IMR-90 (cell line): ENCODE measurements at regions not wholly inside any gene's neighbourhood (a gene's known extent, or its start where the extent isn't known, plus 50 kb on each side); places are given as distances from the start of the nearest gene placed in this dataset.

Source experiments
- ATAC-seq: fragments of 200-7000 bp; cut with Tn5 transposase; 2 replicates; pipeline ENCODE4 v1.9.1; 2020; ENCODE audit warnings: low read depth, mild to moderate bottlenecking, moderate library complexity
- BruUV-seq: library from RNA; stranded (reverse); fragments of 400-500 nt; replicated peaks from 2 replicates; lab custom pipeline; 2021; lab: Mats Ljungman, UMichigan
- CTCF ChIA-PET: fragments of 300-600 bp; formaldehyde crosslinking; extraction: SDS; loops from one replicate; lab custom pipeline; 2021; ENCODE audit warnings: antibody characterized with exemption; lab: Yijun Ruan, JAX
- POLR2A ChIA-PET: fragments of 300-600 bp; sonication (Branson Sonifier 250); formaldehyde crosslinking; loops from one replicate; lab custom pipeline; 2022; ENCODE audit warnings: antibody characterized with exemption; ENCODE audit not compliant: unreplicated experiment; lab: Charles Lee
- DNase-seq: peaks from one replicate; pipeline ENCODE4 v3.0.0; 2013
- H2AFZ ChIP-seq: replicated peaks from 2 replicates; pipeline ENCODE3; 2013; ENCODE audit warnings: low read length, mild to moderate bottlenecking; ENCODE audit not compliant: poor library complexity
- H2AK5ac ChIP-seq: 2 replicates; pipeline ENCODE4 v1.6.1; 2013; ENCODE audit warnings: low read depth, low read length, inconsistent platforms
- H2AK9ac ChIP-seq: replicated peaks from 2 replicates; pipeline ENCODE3; 2013; ENCODE audit warnings: mild to moderate bottlenecking, low read depth, low read length, moderate library complexity; ENCODE audit not compliant: poor library complexity
- H2BK120ac ChIP-seq: 2 replicates; pipeline ENCODE4 v1.6.1; 2013; ENCODE audit warnings: low read depth, low read length, inconsistent platforms
- H2BK15ac ChIP-seq: 3 replicates; pipeline ENCODE4 v1.6.1; 2013; ENCODE audit warnings: low read depth, low read length, inconsistent platforms
- H2BK20ac ChIP-seq: 2 replicates; pipeline ENCODE4 v1.6.1; 2013; ENCODE audit warnings: low read depth, mild to moderate bottlenecking, inconsistent platforms, low read length, moderate library complexity
- H2BK5ac ChIP-seq: 2 replicates; pipeline ENCODE4 v1.6.1; 2013; ENCODE audit warnings: mild to moderate bottlenecking, low read depth, low read length, inconsistent platforms; ENCODE audit not compliant: poor library complexity, severe bottlenecking
- H3K14ac ChIP-seq: replicated peaks from 2 replicates; pipeline ENCODE4 v1.6.1; 2013; ENCODE audit warnings: low read depth, low read length, inconsistent platforms
- H3K18ac ChIP-seq: 2 replicates; pipeline ENCODE4 v1.6.1; 2013; ENCODE audit warnings: low read depth, low read length, control low read depth
- H3K23ac ChIP-seq: 2 replicates; pipeline ENCODE4 v1.6.1; 2013; ENCODE audit warnings: low read depth, low read length, inconsistent platforms
- H3K27ac ChIP-seq: 2 replicates; pipeline ENCODE4 v1.5.1; 2013; ENCODE audit warnings: mild to moderate bottlenecking, control low read depth, low read length; ENCODE audit not compliant: insufficient read depth
- H3K27me3 ChIP-seq: 2 replicates; pipeline ENCODE4 v1.6.1; 2013; ENCODE audit warnings: low read length; ENCODE audit not compliant: control insufficient read depth, insufficient read depth
- H3K36me3 ChIP-seq: 2 replicates; pipeline ENCODE4 v1.6.1; 2013; ENCODE audit warnings: low read length, mixed read lengths; ENCODE audit not compliant: control insufficient read depth, insufficient read depth
- H3K4ac ChIP-seq: 2 replicates; pipeline ENCODE4 v1.6.1; 2013; ENCODE audit warnings: low read depth, low read length, inconsistent platforms
- H3K4me1 ChIP-seq: 2 replicates; pipeline ENCODE4 v1.6.1; 2013; ENCODE audit warnings: low read length, mixed read lengths; ENCODE audit not compliant: control insufficient read depth, insufficient read depth
- H3K4me2 ChIP-seq: 2 replicates; pipeline ENCODE4 v1.6.1; 2013; ENCODE audit warnings: low read depth, mild to moderate bottlenecking, control low read depth, low read length, moderate library complexity
- H3K4me3 ChIP-seq: 2 replicates; pipeline ENCODE4 v1.5.1; 2013; ENCODE audit warnings: low read depth, mild to moderate bottlenecking, control low read depth, low read length, moderate library complexity; ENCODE audit not compliant: insufficient read depth
- H3K56ac ChIP-seq: 2 replicates; pipeline ENCODE4 v1.6.1; 2013; ENCODE audit warnings: low read length, inconsistent platforms; ENCODE audit not compliant: insufficient read depth; ENCODE audit errors: extremely low read depth
- H3K79me1 ChIP-seq, 2 experiments: 2 replicates each; pipeline ENCODE4 v1.6.1; 2013; ENCODE audit warnings: low read length in 2 of 2, inconsistent platforms in 1 of 2, low read depth in 1 of 2
- H3K9ac ChIP-seq: 2 replicates; pipeline ENCODE4 v1.6.1; 2013; ENCODE audit warnings: low read depth, low read length, control low read depth
- H3K9me1 ChIP-seq: 2 replicates; pipeline ENCODE4 v1.6.1; 2013; ENCODE audit warnings: low read length, inconsistent platforms; ENCODE audit not compliant: insufficient read depth
- H3K9me3 ChIP-seq: 2 replicates; pipeline ENCODE4 v1.6.1; 2013; ENCODE audit warnings: low read length; ENCODE audit not compliant: control insufficient read depth, insufficient read depth
- H4K20me1 ChIP-seq: 2 replicates; pipeline ENCODE4 v1.6.1; 2013; ENCODE audit warnings: low read length, inconsistent platforms; ENCODE audit not compliant: insufficient read depth
- H4K5ac ChIP-seq: 2 replicates; pipeline ENCODE4 v1.6.1; 2013; ENCODE audit warnings: mild to moderate bottlenecking, low read depth, low read length, control low read depth
- H4K8ac ChIP-seq, 2 experiments: 2 replicates each; pipeline ENCODE4 v1.6.1; 2013; ENCODE audit warnings: low read depth in 2 of 2, low read length in 2 of 2, control low read depth in 1 of 2, inconsistent platforms in 1 of 2
- H4K91ac ChIP-seq: 2 replicates; pipeline ENCODE4 v1.6.1; 2013; ENCODE audit warnings: low read depth, low read length, inconsistent platforms; ENCODE audit not compliant: insufficient read depth
- BHLHE40 ChIP-seq: fragments of 150-350 bp; IDR thresholded peaks from 2 replicates; pipeline ENCODE4 v1.6.1; 2016; ENCODE audit warnings: mild to moderate bottlenecking, low read depth, low read length
- CEBPB ChIP-seq: IDR thresholded peaks from 2 replicates; pipeline ENCODE4 v1.6.1; 2012; ENCODE audit warnings: low read depth, low read length, improper control_type of control experiment
- CHD1 ChIP-seq: IDR thresholded peaks from 2 replicates; pipeline ENCODE4 v1.6.1; 2012; ENCODE audit warnings: low read depth, low read length, improper control_type of control experiment
- CTCF ChIP-seq: conservative IDR thresholded peaks from 2 replicates; pipeline ENCODE4 v1.5.1; 2012; ENCODE audit warnings: mild to moderate bottlenecking, low read depth, low read length, improper control_type of control experiment
- FOS ChIP-seq: fragments of 150-350 bp; IDR thresholded peaks from 2 replicates; pipeline ENCODE4 v1.6.1; 2016; ENCODE audit warnings: low read depth, low read length
- MAFK ChIP-seq: IDR thresholded peaks from 2 replicates; pipeline ENCODE4 v1.6.1; 2012; ENCODE audit warnings: low read depth, low read length, improper control_type of control experiment
- MAZ ChIP-seq: IDR thresholded peaks from 2 replicates; pipeline ENCODE4 v1.6.1; 2012; ENCODE audit warnings: low read depth, mild to moderate bottlenecking, low read length, improper control_type of control experiment, moderate library complexity, borderline replicate concordance
- MXI1 ChIP-seq: IDR thresholded peaks from 2 replicates; pipeline ENCODE4 v1.6.1; 2012; ENCODE audit warnings: low read depth, mild to moderate bottlenecking, low read length, moderate library complexity, borderline replicate concordance
- NFE2L2 ChIP-seq: fragments of 150-350 bp; IDR thresholded peaks from 2 replicates; pipeline ENCODE4 v1.6.1; 2016; ENCODE audit warnings: low read depth, mild to moderate bottlenecking, low read length
- POLR2A ChIP-seq: IDR thresholded peaks from 2 replicates; pipeline ENCODE4 v1.6.1; 2012; ENCODE audit warnings: mild to moderate bottlenecking, low read depth, low read length
- RAD21 ChIP-seq: IDR thresholded peaks from 2 replicates; pipeline ENCODE4 v1.6.1; 2012; ENCODE audit warnings: low read length, improper control_type of control experiment
- RCOR1 ChIP-seq: IDR thresholded peaks from 2 replicates; pipeline ENCODE4 v1.6.1; 2012; ENCODE audit warnings: mild to moderate bottlenecking, low read length, improper control_type of control experiment; ENCODE audit not compliant: insufficient replicate concordance
- RFX5 ChIP-seq: IDR thresholded peaks from 2 replicates; pipeline ENCODE4 v1.8.0; 2012; ENCODE audit warnings: low read depth, mild to moderate bottlenecking, low read length, moderate library complexity
- SMC3 ChIP-seq: fragments of 150-350 bp; IDR thresholded peaks from 2 replicates; pipeline ENCODE4 v1.6.1; 2016; ENCODE audit warnings: low read depth, mild to moderate bottlenecking, antibody characterized with exemption, low read length, moderate library complexity
- USF2 ChIP-seq: fragments of 150-350 bp; IDR thresholded peaks from 2 replicates; pipeline ENCODE4 v1.6.1; 2017; ENCODE audit warnings: mild to moderate bottlenecking, antibody characterized with exemption, low read length, low read depth
- WGBS, 2 experiments: methylation state at CpG; one replicate each; pipeline versions ENCODE4 v1.1.5 to v1.1.7; 2013; ENCODE audit warnings: missing lambda C conversion rate in 2 of 2; ENCODE audit not compliant: insufficient read length in 1 of 2; ENCODE audit errors: extremely low coverage in 2 of 2; 5-methylcytosine and 5-hydroxymethylcytosine counted together
- dilution Hi-C: fragments of 300-500 bp; cut with HindIII; formaldehyde crosslinking; loops from one replicate; pipeline ENCODE4 v1.14.3; 2018; ENCODE audit warnings: low sequenced_read_pairs; ENCODE audit not compliant: unreplicated experiment
- in situ Hi-C: fragments of 300-500 bp; cut with MboI; formaldehyde crosslinking; loops from 3 replicates; pipeline ENCODE4 v1.14.3; 2019; ENCODE audit warnings: low sequenced_read_pairs, inconsistent platforms, mixed read lengths
- intact Hi-C: fragments of 100-400 bp; cut with micrococcal nuclease; formaldehyde crosslinking; loops from 2 replicates; pipeline ENCODE4 v1.10.0; 2022
- TF ChIP-seq, protein P1 (sequence below): fragments of 150-350 bp; IDR thresholded peaks from 2 replicates; pipeline ENCODE4 v1.6.1; 2016; ENCODE audit warnings: low read depth, mild to moderate bottlenecking, low read length, moderate library complexity, borderline replicate concordance

GRCh38 chr6:77124604-77125003, 338.7 kb downstream of the HTR1B start:
- peak; percentile 51 for DNase-seq
- no peak overlapping the region for H2BK120ac ChIP-seq
- H2BK15ac ChIP-seq = no peak overlapping the region
- no peaks in the 10 kb centered on the region for H3K9me3 ChIP-seq
- no TSS peak for BruUV-seq
- no peak overlapping the region for H4K91ac ChIP-seq
- no peaks in the 10 kb centered on the region for H3K36me3 ChIP-seq
- H2BK5ac ChIP-seq = no peak overlapping the region
- H3K4me2 ChIP-seq = no peak overlapping the region
- H3K79me1 ChIP-seq = no peaks in the 10 kb centered on the region
- H3K9ac ChIP-seq = no peak overlapping the region
- WGBS, 2 experiments = no CpG with 5 or more reads among the region's 1 CpG
- no peak overlapping the region for H3K23ac ChIP-seq
- TF ChIP-seq CTCF (peak; percentile 32), POLR2A (no peak), RFX5 (no peak), RCOR1 (no peak), FOS (no peak), CEBPB (no peak), NFE2L2 (no peak), SMC3 (peak; percentile 29; the same call in 1 of the 2 replicates), MXI1 (no peak), USF2 (no peak), CHD1 (no peak), MAZ (no peak), MAFK (no peak), BHLHE40 (no peak), RAD21 (peak; percentile 39)
- TF ChIP-seq, protein P1, sequence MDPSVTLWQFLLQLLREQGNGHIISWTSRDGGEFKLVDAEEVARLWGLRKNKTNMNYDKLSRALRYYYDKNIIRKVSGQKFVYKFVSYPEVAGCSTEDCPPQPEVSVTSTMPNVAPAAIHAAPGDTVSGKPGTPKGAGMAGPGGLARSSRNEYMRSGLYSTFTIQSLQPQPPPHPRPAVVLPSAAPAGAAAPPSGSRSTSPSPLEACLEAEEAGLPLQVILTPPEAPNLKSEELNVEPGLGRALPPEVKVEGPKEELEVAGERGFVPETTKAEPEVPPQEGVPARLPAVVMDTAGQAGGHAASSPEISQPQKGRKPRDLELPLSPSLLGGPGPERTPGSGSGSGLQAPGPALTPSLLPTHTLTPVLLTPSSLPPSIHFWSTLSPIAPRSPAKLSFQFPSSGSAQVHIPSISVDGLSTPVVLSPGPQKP = no peak
- no peak overlapping the region for H2AK5ac ChIP-seq
- ChIA-PET CTCF (interaction anchor here (0.5 to 1.5 kb wide), 3 partner anchors 9 to 1345 kb away, joined by 3 to 4 read pairs (median 4); no protein-coding TSS in a partner anchor), POLR2A (no interaction called here)
- peak; percentile 63 for ATAC-seq
- no peaks in the 10 kb centered on the region for H4K20me1 ChIP-seq
- no peak overlapping the region for H4K8ac ChIP-seq
- no peak overlapping the region for H3K14ac ChIP-seq
- no peak overlapping the region for H4K5ac ChIP-seq
- H3K27me3 ChIP-seq = no peaks in the 10 kb centered on the region
- intact Hi-C loops (loop anchor here (10.0 kb wide), 1 partner anchor 430 kb away; no protein-coding TSS in a partner anchor), dilution Hi-C loops (no loop called here), in situ Hi-C loops (no loop called here)
- no peak overlapping the region for H2AFZ ChIP-seq
- peaks cover 2% of the 10 kb centered on the region; the same call in 1 of the 2 replicates for H3K9me1 ChIP-seq
- no peak overlapping the region for H3K56ac ChIP-seq
- H2AK9ac ChIP-seq = no peak overlapping the region
- H3K4ac ChIP-seq = no peak overlapping the region
- H3K4me1 ChIP-seq = no peaks in the 10 kb centered on the region
- H3K27ac ChIP-seq = no peak overlapping the region
- H3K4me3 ChIP-seq = no peak overlapping the region
- no peak overlapping the region for H3K18ac ChIP-seq
- no peak overlapping the region for H2BK20ac ChIP-seq
